ENCODE measurements at regions not wholly inside any gene's neighbourhood (a gene's known extent, or its start where the extent isn't known, plus 50 kb on each side); places are given as distances from the start of the nearest gene placed in this dataset.

- no peak for TF ChIP-seq CTCF (IDR thresholded peaks at IDR 0.05)
- TF ChIP-seq POLR2A (IDR thresholded peaks at IDR 0.05) = no peak
- H3K27me3 ChIP-seq = no peaks in the 10 kb centered on the region
- no peak overlapping the region for H3K27ac ChIP-seq
- H3K4me1 ChIP-seq = no peaks in the 10 kb centered on the region
- intact Hi-C loops (cut with DNase I) = no loop called here
- no peak for DNase-seq
- no peak overlapping the region for H3K4me3 ChIP-seq
- no peaks in the 10 kb centered on the region for H3K9me3 ChIP-seq
- H3K36me3 ChIP-seq (replicated peaks in 1 of 2; ENCODE audit: insufficient read depth in 1 of 2, low read depth in 2 of 2) = no peaks in the 10 kb centered on the region
- ATAC-seq = no peak
- WGBS, 2 donors = 58 to 61% methylated on average over 12 to 13 of the region's 13 CpGs
These were observed 88.8 kb downstream of the CHST1 start for GRCh38 chr11:45576461-45577215.

- ATAC-seq (no peak), DNase-seq (no peak)
- WGBS, 2 donors = 66 to 73% methylated on average over 5 of the region's 5 CpGs
- Histone ChIP-seq H3K4me1 (no peaks in the 10 kb centered on the region), H3K27ac (no peak overlapping the region), H3K27me3 (no peaks in the 10 kb centered on the region), H3K4me3 (no peak overlapping the region), H3K9me3 (no peaks in the 10 kb centered on the region), H3K36me3 (replicated peaks in 1 of 2; ENCODE audit: insufficient read depth in 1 of 2, low read depth in 2 of 2) (no peaks in the 10 kb centered on the region)
- intact Hi-C loops (cut with DNase I) = no loop called here
- no peak for TF ChIP-seq POLR2A (IDR thresholded peaks at IDR 0.05)
- TF ChIP-seq CTCF (IDR thresholded peaks at IDR 0.05) = no peak
These were observed 91.7 kb downstream of the CHST1 start for GRCh38 chr11:45573728-45574127.

GRCh38 chr11:45572354-45573123 lies 92.9 kb downstream of the CHST1 start:
- 43 to 44% methylated on average over 7 of the region's 7 CpGs for WGBS, 2 donors
- H3K9me3 ChIP-seq = no peaks in the 10 kb centered on the region
- no peaks in the 10 kb centered on the region for H3K27me3 ChIP-seq
- H3K27ac ChIP-seq = no peak overlapping the region
- DNase-seq (no peak), ATAC-seq (no peak)
- TF ChIP-seq POLR2A (IDR thresholded peaks at IDR 0.05) = no peak
- no peak for TF ChIP-seq CTCF (IDR thresholded peaks at IDR 0.05)
- intact Hi-C loops (cut with DNase I) = no loop called here
- no peaks in the 10 kb centered on the region for H3K4me1 ChIP-seq
- no peak overlapping the region for H3K4me3 ChIP-seq
- no peaks in the 10 kb centered on the region for H3K36me3 ChIP-seq (replicated peaks in 1 of 2; ENCODE audit: insufficient read depth in 1 of 2, low read depth in 2 of 2)

DNA sequence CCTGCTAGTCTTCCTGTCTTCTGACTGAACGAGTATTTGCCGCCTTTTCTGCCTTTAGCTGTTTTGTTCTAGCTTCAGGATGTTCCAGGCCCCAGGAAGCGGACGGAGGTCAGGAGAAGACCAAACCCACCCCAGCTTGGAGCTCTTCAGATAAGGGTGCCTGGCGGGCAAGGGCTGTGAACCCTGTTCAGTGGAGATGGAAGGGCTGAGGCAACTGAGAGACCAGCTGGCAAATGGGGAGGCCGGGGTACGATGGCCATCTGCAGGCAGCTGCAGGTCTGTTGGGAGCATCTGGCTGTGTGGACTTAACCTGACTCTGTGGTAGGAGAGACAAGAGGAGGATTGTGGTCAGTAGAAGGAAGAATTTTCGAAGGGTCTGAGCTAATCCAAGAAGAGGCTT lies 95.6 kb downstream of the CHST1 start:
- Histone ChIP-seq H3K4me1 (no peaks in the 10 kb centered on the region), H3K9me3 (no peaks in the 10 kb centered on the region), H3K27ac (no peak overlapping the region), H3K4me3 (no peak overlapping the region), H3K27me3 (no peaks in the 10 kb centered on the region), H3K36me3 (replicated peaks in 1 of 2; ENCODE audit: insufficient read depth in 1 of 2, low read depth in 2 of 2) (no peaks in the 10 kb centered on the region)
- WGBS, 2 donors = 69 to 71% methylated on average over 8 of the region's 8 CpGs
- intact Hi-C loops (cut with DNase I) = no loop called here
- TF ChIP-seq POLR2A (IDR thresholded peaks at IDR 0.05) = no peak
- TF ChIP-seq CTCF (IDR thresholded peaks at IDR 0.05) = no peak
- DNase-seq = no peak
- ATAC-seq = no peak

All from body of pancreas (tissue), 4 donors.